ENCODE measurements at regions not wholly inside any gene's neighbourhood (a gene's known extent, or its start where the extent isn't known, plus 50 kb on each side); places are given as distances from the start of the nearest gene placed in this dataset.

- no peak for TF ChIP-seq CTCF (conservative IDR thresholded peaks at IDR 0.05; ENCODE audit: low read depth in 2 of 2)
- TF ChIP-seq REST (IDR thresholded peaks at IDR 0.05; ENCODE audit: unreplicated experiment) = no peak
- TF ChIP-seq, protein P1, sequence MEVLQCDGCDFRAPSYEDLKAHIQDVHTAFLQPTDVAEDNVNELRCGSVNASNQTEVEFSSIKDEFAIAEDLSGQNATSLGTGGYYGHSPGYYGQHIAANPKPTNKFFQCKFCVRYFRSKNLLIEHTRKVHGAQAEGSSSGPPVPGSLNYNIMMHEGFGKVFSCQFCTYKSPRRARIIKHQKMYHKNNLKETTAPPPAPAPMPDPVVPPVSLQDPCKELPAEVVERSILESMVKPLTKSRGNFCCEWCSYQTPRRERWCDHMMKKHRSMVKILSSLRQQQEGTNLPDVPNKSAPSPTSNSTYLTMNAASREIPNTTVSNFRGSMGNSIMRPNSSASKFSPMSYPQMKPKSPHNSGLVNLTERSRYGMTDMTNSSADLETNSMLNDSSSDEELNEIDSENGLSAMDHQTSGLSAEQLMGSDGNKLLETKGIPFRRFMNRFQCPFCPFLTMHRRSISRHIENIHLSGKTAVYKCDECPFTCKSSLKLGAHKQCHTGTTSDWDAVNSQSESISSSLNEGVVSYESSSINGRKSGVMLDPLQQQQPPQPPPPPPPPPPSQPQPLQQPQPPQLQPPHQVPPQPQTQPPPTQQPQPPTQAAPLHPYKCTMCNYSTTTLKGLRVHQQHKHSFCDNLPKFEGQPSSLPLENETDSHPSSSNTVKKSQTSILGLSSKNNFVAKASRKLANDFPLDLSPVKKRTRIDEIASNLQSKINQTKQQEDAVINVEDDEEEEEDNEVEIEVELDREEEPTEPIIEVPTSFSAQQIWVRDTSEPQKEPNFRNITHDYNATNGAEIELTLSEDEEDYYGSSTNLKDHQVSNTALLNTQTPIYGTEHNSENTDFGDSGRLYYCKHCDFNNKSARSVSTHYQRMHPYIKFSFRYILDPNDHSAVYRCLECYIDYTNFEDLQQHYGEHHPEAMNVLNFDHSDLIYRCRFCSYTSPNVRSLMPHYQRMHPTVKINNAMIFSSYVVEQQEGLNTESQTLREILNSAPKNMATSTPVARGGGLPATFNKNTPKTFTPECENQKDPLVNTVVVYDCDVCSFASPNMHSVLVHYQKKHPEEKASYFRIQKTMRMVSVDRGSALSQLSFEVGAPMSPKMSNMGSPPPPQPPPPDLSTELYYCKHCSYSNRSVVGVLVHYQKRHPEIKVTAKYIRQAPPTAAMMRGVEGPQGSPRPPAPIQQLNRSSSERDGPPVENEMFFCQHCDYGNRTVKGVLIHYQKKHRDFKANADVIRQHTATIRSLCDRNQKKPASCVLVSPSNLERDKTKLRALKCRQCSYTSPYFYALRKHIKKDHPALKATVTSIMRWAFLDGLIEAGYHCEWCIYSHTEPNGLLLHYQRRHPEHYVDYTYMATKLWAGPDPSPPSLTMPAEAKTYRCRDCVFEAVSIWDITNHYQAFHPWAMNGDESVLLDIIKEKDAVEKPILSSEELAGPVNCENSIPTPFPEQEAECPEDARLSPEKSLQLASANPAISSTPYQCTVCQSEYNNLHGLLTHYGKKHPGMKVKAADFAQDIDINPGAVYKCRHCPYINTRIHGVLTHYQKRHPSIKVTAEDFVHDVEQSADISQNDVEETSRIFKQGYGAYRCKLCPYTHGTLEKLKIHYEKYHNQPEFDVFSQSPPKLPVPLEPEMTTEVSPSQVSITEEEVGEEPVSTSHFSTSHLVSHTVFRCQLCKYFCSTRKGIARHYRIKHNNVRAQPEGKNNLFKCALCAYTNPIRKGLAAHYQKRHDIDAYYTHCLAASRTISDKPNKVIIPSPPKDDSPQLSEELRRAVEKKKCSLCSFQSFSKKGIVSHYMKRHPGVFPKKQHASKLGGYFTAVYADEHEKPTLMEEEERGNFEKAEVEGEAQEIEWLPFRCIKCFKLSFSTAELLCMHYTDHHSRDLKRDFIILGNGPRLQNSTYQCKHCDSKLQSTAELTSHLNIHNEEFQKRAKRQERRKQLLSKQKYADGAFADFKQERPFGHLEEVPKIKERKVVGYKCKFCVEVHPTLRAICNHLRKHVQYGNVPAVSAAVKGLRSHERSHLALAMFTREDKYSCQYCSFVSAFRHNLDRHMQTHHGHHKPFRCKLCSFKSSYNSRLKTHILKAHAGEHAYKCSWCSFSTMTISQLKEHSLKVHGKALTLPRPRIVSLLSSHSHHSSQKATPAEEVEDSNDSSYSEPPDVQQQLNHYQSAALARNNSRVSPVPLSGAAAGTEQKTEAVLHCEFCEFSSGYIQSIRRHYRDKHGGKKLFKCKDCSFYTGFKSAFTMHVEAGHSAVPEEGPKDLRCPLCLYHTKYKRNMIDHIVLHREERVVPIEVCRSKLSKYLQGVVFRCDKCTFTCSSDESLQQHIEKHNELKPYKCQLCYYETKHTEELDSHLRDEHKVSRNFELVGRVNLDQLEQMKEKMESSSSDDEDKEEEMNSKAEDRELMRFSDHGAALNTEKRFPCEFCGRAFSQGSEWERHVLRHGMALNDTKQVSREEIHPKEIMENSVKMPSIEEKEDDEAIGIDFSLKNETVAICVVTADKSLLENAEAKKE (CRISPR knock-in tag; IDR thresholded peaks at IDR 0.05) = no peak
- no peak for TF ChIP-seq EZH2 (IDR thresholded peaks at IDR 0.05; ENCODE audit: low read depth, unreplicated experiment)
Observed at GRCh38 chr21:28342212-28342810, 650.4 kb downstream of the LTN1 start.

Measured in GM23338 (cell line).